B cell (primary cell): ENCODE measurements at regions not wholly inside any gene's neighbourhood (a gene's known extent, or its start where the extent isn't known, plus 50 kb on each side); places are given as distances from the start of the nearest gene placed in this dataset.

ENCODE experiments used
- ATAC-seq: fragments of 200-7000 bp; cut with Tn5 transposase; one replicate; pipeline ENCODE4 v1.10.0; 2021; ENCODE audit warnings: low read depth, mild to moderate bottlenecking, moderate number of reproducible peaks, moderate library complexity
- CTCF ChIA-PET: fragments of 350-600 bp; sonication (Branson Sonifier 250); formaldehyde crosslinking; loops from one replicate; lab custom pipeline; 2021; ENCODE audit warnings: antibody characterized with exemption, inconsistent platforms; lab: Charles Lee
- POLR2A ChIA-PET: fragments of 350-600 bp; sonication (Branson Sonifier 250); formaldehyde crosslinking; loops from one replicate; lab custom pipeline; 2021; ENCODE audit warnings: antibody characterized with exemption; lab: Charles Lee
- DNase-seq: peaks from one replicate; pipeline ENCODE4 v3.0.0; 2013
- H2AFZ ChIP-seq: 2 replicates; pipeline ENCODE4 v1.6.1; 2012; ENCODE audit warnings: mild to moderate bottlenecking, low read depth, low read length; ENCODE audit not compliant: insufficient read depth, poor library complexity, severe bottlenecking
- H3K27ac ChIP-seq, 2 donors: 1 replicate in 1 of 2; 2 replicates in 1 of 2; pipeline ENCODE4 v1.5.1; 2012 to 2013; ENCODE audit warnings: low read length in 2 of 2, mild to moderate bottlenecking in 2 of 2, moderate library complexity in 1 of 2
- H3K27me3 ChIP-seq, 4 experiments: fragments of 200-600 bp in 1 of 4; sonication (generic) in 1 of 4; replicated peaks in 1 of 4; 1 replicate in 2 of 4; 2 replicates in 2 of 4; pipeline versions ENCODE4 v1.6.1 to v1.7.0; 2013 to 2016; ENCODE audit warnings: low read length in 3 of 4, mild to moderate bottlenecking in 2 of 4, mixed read lengths in 1 of 4, moderate library complexity in 1 of 4; ENCODE audit not compliant: insufficient read depth in 4 of 4, control insufficient read depth in 3 of 4; ENCODE audit errors: control extremely low read depth in 1 of 4
- H3K36me3 ChIP-seq, 2 experiments: replicated peaks in 1 of 2; 1 replicate in 1 of 2; 2 replicates in 1 of 2; pipeline versions ENCODE4 v1.6.1 to v1.7.1; 2013; ENCODE audit warnings: low read length in 1 of 2; ENCODE audit not compliant: insufficient read depth in 2 of 2, control insufficient read depth in 1 of 2; ENCODE audit errors: control extremely low read depth in 1 of 2, extremely low read depth in 1 of 2
- H3K4me1 ChIP-seq, 2 donors: fragments of 200-600 bp in 1 of 2; sonication (generic) in 1 of 2; 1 replicate in 1 of 2; 2 replicates in 1 of 2; pipeline versions ENCODE4 v1.5.1 to v1.6.1; 2013 to 2017; ENCODE audit warnings: low read length in 2 of 2; ENCODE audit not compliant: control insufficient read depth in 2 of 2, insufficient read depth in 2 of 2
- H3K4me2 ChIP-seq: replicated peaks from 2 replicates; pipeline ENCODE3; 2012; ENCODE audit warnings: mild to moderate bottlenecking, low read depth, low read length; ENCODE audit not compliant: poor library complexity, severe bottlenecking
- H3K4me3 ChIP-seq, 5 experiments: fragments of 200-600 bp in 1 of 5; sonication (generic) in 1 of 5; 1 replicate in 3 of 5; 2 replicates in 2 of 5; pipeline versions ENCODE4 v1.5.1 to v1.7.0; 2011 to 2016; ENCODE audit warnings: low read length in 4 of 5, mild to moderate bottlenecking in 4 of 5, low read depth in 2 of 5, control low read depth in 1 of 5, moderate library complexity in 1 of 5; ENCODE audit not compliant: insufficient read depth in 1 of 5; ENCODE audit errors: control extremely low read depth in 1 of 5, extremely low read depth in 1 of 5
- H3K79me2 ChIP-seq: fragments of 200-600 bp; sonication (generic); one replicate; pipeline ENCODE4 v1.6.0; 2016; ENCODE audit warnings: low read length; ENCODE audit not compliant: control insufficient read depth, insufficient read depth
- H3K9ac ChIP-seq: fragments of 200-600 bp; sonication (generic); 2 replicates; pipeline ENCODE4 v1.6.1; 2017; ENCODE audit warnings: mild to moderate bottlenecking, low read length, moderate library complexity
- H3K9me3 ChIP-seq, 3 donors: one replicate each; pipeline versions ENCODE4 v1.6.1 to v1.7.1; 2013; ENCODE audit warnings: low read length in 2 of 3; ENCODE audit not compliant: control insufficient read depth in 2 of 3, insufficient read depth in 1 of 3; ENCODE audit errors: control extremely low read depth in 1 of 3
- H4K20me1 ChIP-seq: 2 replicates; pipeline ENCODE4 v1.6.0; 2012; ENCODE audit warnings: mild to moderate bottlenecking, low read length; ENCODE audit not compliant: insufficient read depth, control insufficient read depth, poor library complexity, severe bottlenecking
- H3K27ac Mint-ChIP-seq: one replicate; pipeline ENCODE4 v1.8.0; 2021; ENCODE audit warnings: mixed read lengths
- H3K27me3 Mint-ChIP-seq: one replicate; pipeline ENCODE4 v1.8.0; 2021; ENCODE audit warnings: mixed read lengths
- H3K4me1 Mint-ChIP-seq: one replicate; pipeline ENCODE4 v1.8.0; 2021; ENCODE audit warnings: mixed read lengths
- H3K4me3 Mint-ChIP-seq: one replicate; pipeline ENCODE4 v1.8.0; 2021; ENCODE audit warnings: mixed read lengths
- H3K9me3 Mint-ChIP-seq: one replicate; pipeline ENCODE4 v1.8.0; 2022; ENCODE audit warnings: mixed read lengths; ENCODE audit not compliant: insufficient read depth
- CTCF ChIP-seq: fragments of 200-600 bp; IDR thresholded peaks from one replicate; pipeline ENCODE4 v1.8.0; 2022; ENCODE audit warnings: antibody characterized with exemption, mild to moderate bottlenecking
- EZH2 ChIP-seq: IDR thresholded peaks from 2 replicates; pipeline ENCODE4 v1.6.1; 2012; ENCODE audit warnings: borderline replicate concordance, low read depth, mild to moderate bottlenecking, moderate library complexity, low read length; ENCODE audit not compliant: insufficient read depth, poor library complexity, severe bottlenecking
- WGBS: methylation state at CpG from one replicate; pipeline ENCODE4 v1.1.5; 2013; ENCODE audit warnings: missing lambda C conversion rate; ENCODE audit not compliant: insufficient coverage; 5-methylcytosine and 5-hydroxymethylcytosine counted together
- intact Hi-C: fragments of 100-400 bp; cut with micrococcal nuclease; formaldehyde crosslinking; loops from one replicate; pipeline ENCODE4 v1.10.0; 2022

DNA sequence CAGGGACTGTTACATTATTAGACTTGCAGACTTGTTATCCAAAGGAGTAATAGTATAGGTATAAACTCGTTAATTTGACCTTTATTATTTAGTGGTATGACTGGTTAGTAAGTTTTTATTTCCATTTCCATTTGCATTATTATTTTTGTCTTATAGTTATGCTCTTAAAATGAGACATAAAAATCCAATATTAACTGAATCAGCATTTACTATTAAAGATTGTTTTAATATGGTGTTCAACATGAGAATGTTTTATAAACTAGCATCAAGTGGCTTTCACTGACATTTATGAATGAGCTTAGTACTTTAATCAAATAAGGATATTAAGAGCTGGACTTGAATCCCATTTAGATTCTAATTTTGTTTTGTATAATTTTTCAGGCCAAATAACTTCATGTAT lies 228.1 kb upstream of the HAND2 start:
- POLR2A ChIA-PET, result no interaction called here
- Mint-ChIP-seq H3K4me1 (no peaks in the 10 kb centered on the region), H3K27me3 (no peaks in the 10 kb centered on the region), H3K27ac (no peak overlapping the region), H3K9me3 (no peaks in the 10 kb centered on the region), H3K4me3 (no peak overlapping the region)
- Histone ChIP-seq H3K4me1 (no peaks in the 10 kb centered on the region), H3K4me2 (no peak overlapping the region), H3K27ac (no peak overlapping the region), H3K4me3 (no peak overlapping the region), H2AFZ (no peak overlapping the region), H3K36me3 (no peaks in the 10 kb centered on the region), H3K27me3 (no peaks in the 10 kb centered on the region), H4K20me1 (no peaks in the 10 kb centered on the region), H3K9me3 (no peaks in the 10 kb centered on the region), H3K9ac (no peak overlapping the region), H3K79me2 (no peaks in the 10 kb centered on the region)
- no CpG with 5 or more reads among the region's 1 CpG for WGBS
- intact Hi-C loops, result no loop called here
- CTCF ChIA-PET, result no interaction called here
- ATAC-seq (no peak), DNase-seq (no peak)
- no peak for TF ChIP-seq CTCF
- no peak for TF ChIP-seq EZH2

- Mint-ChIP-seq H3K27ac (no peak overlapping the region), H3K9me3 (no peaks in the 10 kb centered on the region), H3K4me1 (no peaks in the 10 kb centered on the region), H3K4me3 (no peak overlapping the region), H3K27me3 (no peaks in the 10 kb centered on the region)
- POLR2A ChIA-PET, result no interaction called here
- intact Hi-C loops, result no loop called here
- Histone ChIP-seq H3K27me3 (no peaks in the 10 kb centered on the region), H3K9ac (no peak overlapping the region), H4K20me1 (no peaks in the 10 kb centered on the region), H3K4me2 (no peak overlapping the region), H3K4me3 (no peak overlapping the region), H3K27ac (no peak overlapping the region), H3K4me1 (no peaks in the 10 kb centered on the region), H2AFZ (no peak overlapping the region), H3K36me3 (no peaks in the 10 kb centered on the region), H3K79me2 (no peaks in the 10 kb centered on the region), H3K9me3 (peaks cover 0 to 3% (median 0%) of the 10 kb centered on the region in 3 donors)
- TF ChIP-seq EZH2 (no peak), CTCF (no peak)
- DNase-seq, result no peak
- ATAC-seq, result no peak
- WGBS, result no CpG with 5 or more reads among the region's 1 CpG
- CTCF ChIA-PET, result no interaction called here
These were observed 223.4 kb upstream of the HAND2 start for GRCh38 chr4:173753408-173753807.
